Neural cell (in vitro differentiated cells): ENCODE measurements at regions not wholly inside any gene's neighbourhood (a gene's known extent, or its start where the extent isn't known, plus 50 kb on each side); places are given as distances from the start of the nearest gene placed in this dataset.

Source experiments
- H2AFZ ChIP-seq: fragments of 200-600, 300-800 bp; sonication (generic), shearing (Covaris generic); 2 replicates; pipeline ENCODE4 v1.6.0; 2014; ENCODE audit warnings: low read depth, mild to moderate bottlenecking, antibody characterized with exemption, low read length, moderate library complexity
- H3F3A ChIP-seq: fragments of 200-600 bp; shearing (Covaris generic); 2 replicates; pipeline ENCODE4 v1.6.1; 2016; ENCODE audit warnings: mild to moderate bottlenecking, moderate library complexity, mixed read lengths, antibody characterized with exemption, low read length; ENCODE audit not compliant: insufficient read depth, poor library complexity, severe bottlenecking
- H3K27ac ChIP-seq: fragments of 200-600, 300-800 bp; sonication (generic), shearing (Covaris generic); 2 replicates; pipeline ENCODE4 v1.5.1; 2014; ENCODE audit warnings: mild to moderate bottlenecking, low read length, moderate library complexity
- H3K27me3 ChIP-seq: fragments of 300-800, 200-600 bp; sonication (generic), shearing (Covaris generic); 2 replicates; pipeline ENCODE4 v1.6.0; 2014; ENCODE audit warnings: mild to moderate bottlenecking, low read depth, low read length, moderate library complexity; ENCODE audit not compliant: insufficient read depth
- H3K36me3 ChIP-seq: fragments of 300-800, 200-600 bp; sonication (generic), shearing (Covaris generic); 2 replicates; pipeline ENCODE4 v1.5.1; 2014; ENCODE audit warnings: mild to moderate bottlenecking, antibody characterized with exemption, low read length, moderate library complexity; ENCODE audit not compliant: insufficient read depth
- H3K4me2 ChIP-seq: fragments of 300-800, 200-600 bp; sonication (generic), shearing (Covaris generic); 2 replicates; pipeline ENCODE4 v1.6.0; 2014; ENCODE audit warnings: mild to moderate bottlenecking, low read length
- H3K4me3 ChIP-seq: fragments of 300-800, 200-600 bp; sonication (generic), shearing (Covaris generic); 2 replicates; pipeline ENCODE4 v1.5.1; 2014; ENCODE audit warnings: mild to moderate bottlenecking, low read length, moderate library complexity
- H3K79me2 ChIP-seq: fragments of 200-600 bp; shearing (Covaris generic); replicated peaks from 2 replicates; pipeline ENCODE4 v1.6.0; 2014; ENCODE audit warnings: mild to moderate bottlenecking, low read length, moderate library complexity; ENCODE audit not compliant: insufficient read depth
- H3K9ac ChIP-seq: fragments of 300-800, 200-600 bp; sonication (generic), shearing (Covaris generic); 2 replicates; pipeline ENCODE4 v1.6.1; 2016; ENCODE audit warnings: mild to moderate bottlenecking, low read length, mixed read lengths
- H3K9me2 ChIP-seq: fragments of 200-600 bp; shearing (Covaris generic); 2 replicates; pipeline ENCODE4 v1.6.1; 2016; ENCODE audit warnings: mild to moderate bottlenecking, low read length, mixed read lengths; ENCODE audit not compliant: insufficient read depth
- H3K9me3 ChIP-seq: fragments of 200-600, 300-800 bp; sonication (generic), shearing (Covaris generic); 2 replicates; pipeline ENCODE4 v1.6.1; 2016; ENCODE audit warnings: mild to moderate bottlenecking, mixed run types, low read length, moderate library complexity, mixed read lengths
- H4K20me1 ChIP-seq: fragments of 200-600 bp; shearing (Covaris generic); 2 replicates; pipeline ENCODE4 v1.6.1; 2016; ENCODE audit warnings: mild to moderate bottlenecking, mixed run types; ENCODE audit not compliant: insufficient read depth
- CTCF ChIP-seq: fragments of 450-650 bp; IDR thresholded peaks from 2 replicates; pipeline ENCODE4 v1.5.1; 2014; ENCODE audit warnings: antibody characterized with exemption, mild to moderate bottlenecking, moderate library complexity; ENCODE audit not compliant: poor library complexity, severe bottlenecking
- EP300 ChIP-seq: fragments of 450-650 bp; conservative IDR thresholded peaks from 2 replicates; pipeline ENCODE4 v1.6.1; 2014; ENCODE audit warnings: antibody characterized with exemption, mild to moderate bottlenecking, moderate library complexity; ENCODE audit not compliant: poor library complexity, severe bottlenecking
- EZH2 ChIP-seq: fragments of 200-600, 300-800 bp; shearing (Covaris generic), sonication (generic); IDR thresholded peaks from 2 replicates; pipeline ENCODE4 v1.6.1; 2014; ENCODE audit warnings: antibody characterized with exemption, low read length, borderline replicate concordance, mild to moderate bottlenecking; ENCODE audit not compliant: insufficient read depth, poor library complexity, severe bottlenecking
- MXI1 ChIP-seq: fragments of 450-650 bp; conservative IDR thresholded peaks from 2 replicates; pipeline ENCODE4 v1.6.1; 2014; ENCODE audit warnings: antibody characterized with exemption, mild to moderate bottlenecking; ENCODE audit not compliant: poor library complexity, severe bottlenecking
- POLR2AphosphoS5 ChIP-seq: IDR thresholded peaks from 2 replicates; pipeline ENCODE4 v1.6.1; 2012
- RAD21 ChIP-seq: fragments of 450-650 bp; conservative IDR thresholded peaks from 2 replicates; pipeline ENCODE4 v1.6.1; 2014; ENCODE audit warnings: antibody characterized with exemption, mild to moderate bottlenecking, moderate library complexity
- REST ChIP-seq: IDR thresholded peaks from 2 replicates; pipeline ENCODE4 v1.6.1; 2012; ENCODE audit warnings: borderline replicate concordance
- SMC3 ChIP-seq: fragments of 450-650 bp; conservative IDR thresholded peaks from 2 replicates; pipeline ENCODE4 v1.6.1; 2014; ENCODE audit warnings: antibody characterized with exemption, mild to moderate bottlenecking, moderate library complexity; ENCODE audit not compliant: poor library complexity
- TAF1 ChIP-seq: IDR thresholded peaks from 2 replicates; pipeline ENCODE4 v1.6.1; 2012; ENCODE audit warnings: low read depth

GRCh38 chr5:123709422-123709821, 197.4 kb downstream of the CSNK1G3 start:
- H3F3A ChIP-seq = no peaks in the 10 kb centered on the region
- H3K9me2 ChIP-seq = no peaks in the 10 kb centered on the region
- no peak overlapping the region for H3K9ac ChIP-seq
- no peak overlapping the region for H2AFZ ChIP-seq
- H3K79me2 ChIP-seq = no peaks in the 10 kb centered on the region
- H3K36me3 ChIP-seq = no peaks in the 10 kb centered on the region
- TF ChIP-seq RAD21 = no peak
- no peak for TF ChIP-seq EZH2
- TF ChIP-seq SMC3 = no peak
- no peak for TF ChIP-seq CTCF
- TF ChIP-seq REST = no peak
- TF ChIP-seq POLR2AphosphoS5 = no peak
- TF ChIP-seq MXI1 = no peak
- no peak for TF ChIP-seq EP300
- no peak for TF ChIP-seq TAF1
- H3K27me3 ChIP-seq = no peaks in the 10 kb centered on the region
- H3K27ac ChIP-seq = no peak overlapping the region
- H4K20me1 ChIP-seq = no peaks in the 10 kb centered on the region
- no peaks in the 10 kb centered on the region for H3K9me3 ChIP-seq
- H3K4me2 ChIP-seq = no peak overlapping the region
- no peak overlapping the region for H3K4me3 ChIP-seq

- Histone ChIP-seq H3F3A (no peaks in the 10 kb centered on the region), H3K9me3 (no peaks in the 10 kb centered on the region), H3K27ac (no peak overlapping the region), H3K4me3 (no peak overlapping the region), H3K4me2 (no peak overlapping the region), H3K36me3 (no peaks in the 10 kb centered on the region), H3K79me2 (no peaks in the 10 kb centered on the region), H3K9ac (no peak overlapping the region), H3K9me2 (no peaks in the 10 kb centered on the region), H2AFZ (no peak overlapping the region), H3K27me3 (no peaks in the 10 kb centered on the region), H4K20me1 (no peaks in the 10 kb centered on the region)
- TF ChIP-seq MXI1 (no peak), RAD21 (no peak), REST (no peak), EP300 (no peak), SMC3 (no peak), TAF1 (no peak), EZH2 (no peak), CTCF (no peak), POLR2AphosphoS5 (no peak)
Observed at GRCh38 chr5:123708074-123708806, 196.3 kb downstream of the CSNK1G3 start.
